ENCODE measurements at regions not wholly inside any gene's neighbourhood (a gene's known extent, or its start where the extent isn't known, plus 50 kb on each side); places are given as distances from the start of the nearest gene placed in this dataset.

GRCh38 chr2:175373729-175374128, 192.2 kb upstream of the ATP5MC3 start (continued):
- no peak for TF ChIP-seq SIN3A (conservative IDR thresholded peaks at IDR 0.05 in 1 of 2, IDR thresholded peaks at IDR 0.05 in 1 of 2; ENCODE audit: low read depth in 1 of 2, low read length in 2 of 2)
- TF ChIP-seq TAF7 (optimal IDR thresholded peaks at IDR 0.05; ENCODE audit: borderline replicate concordance, low read depth, low read length): no peak
- TF ChIP-seq NANOG (IDR thresholded peaks at IDR 0.05; ENCODE audit: insufficient read depth, low read depth, low read length, poor library complexity, severe bottlenecking): no peak
- no peak for TF ChIP-seq HDAC2 (IDR thresholded peaks at IDR 0.05; ENCODE audit: borderline replicate concordance in 1 of 2, low read depth in 2 of 2, low read length in 2 of 2)
- no peak for TF ChIP-seq CHD7 (IDR thresholded peaks at IDR 0.05; ENCODE audit: insufficient replicate concordance, low read length)

Measured in H1 (cell line).